Medulla oblongata (tissue), 1 donor: ENCODE measurements at regions not wholly inside any gene's neighbourhood (a gene's known extent, or its start where the extent isn't known, plus 50 kb on each side); places are given as distances from the start of the nearest gene placed in this dataset.

ENCODE experiments used
- DNase-seq: peaks from one replicate; pipeline ENCODE4 v3.0.0-alpha.2; 2015; ENCODE audit errors: extremely low spot score

- DNase-seq: peak; percentile 12
These were observed 250.8 kb upstream of the TGFBR2 start for GRCh38 chr3:30355622-30356021.

- DNase-seq: no peak
These were observed 249.3 kb upstream of the TGFBR2 start for GRCh38 chr3:30356866-30357753.

DNA sequence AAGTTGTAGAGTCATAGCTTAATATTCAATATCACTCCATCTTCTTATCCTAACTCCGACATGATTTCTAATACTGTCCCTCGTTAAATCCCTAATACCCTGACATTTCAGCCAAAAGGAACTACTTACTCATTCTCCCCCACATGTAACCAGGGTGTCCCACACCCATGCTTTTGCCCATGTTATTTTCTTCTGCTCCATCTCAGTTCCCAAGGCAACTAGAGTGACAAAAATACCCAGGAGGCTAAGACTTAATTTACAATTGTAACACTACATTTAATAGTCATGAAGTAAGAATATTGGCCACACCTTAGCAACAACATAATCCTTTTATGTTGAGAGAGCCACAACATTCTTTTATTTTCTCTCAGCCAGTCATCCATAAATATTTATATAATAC lies 248.5 kb upstream of the TGFBR2 start:
- no peak for DNase-seq

DNA sequence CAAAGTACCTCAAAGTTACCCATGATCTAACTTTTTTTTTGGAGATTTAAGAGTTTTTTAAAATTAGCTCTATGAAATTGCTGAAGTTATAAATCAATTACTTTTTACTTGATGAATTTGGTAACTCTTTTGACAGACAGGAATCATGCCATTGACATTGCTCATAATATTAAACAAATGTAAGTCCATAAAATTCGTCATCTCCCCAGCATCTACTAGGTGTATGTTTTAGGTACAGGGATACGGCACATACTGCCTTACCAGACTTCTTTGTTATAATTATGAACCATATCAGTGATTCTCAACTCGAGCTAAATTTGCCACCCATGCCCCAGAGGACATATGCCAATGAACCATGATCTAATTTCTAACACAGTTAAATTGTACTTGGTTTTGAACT lies 247.5 kb upstream of the TGFBR2 start:
- no peak for DNase-seq

- DNase-seq: no peak
These were observed 237.4 kb upstream of the TGFBR2 start for GRCh38 chr3:30368978-30369377.

GRCh38 chr3:30370681-30371271 lies 235.6 kb upstream of the TGFBR2 start:
- DNase-seq: no peak

DNA sequence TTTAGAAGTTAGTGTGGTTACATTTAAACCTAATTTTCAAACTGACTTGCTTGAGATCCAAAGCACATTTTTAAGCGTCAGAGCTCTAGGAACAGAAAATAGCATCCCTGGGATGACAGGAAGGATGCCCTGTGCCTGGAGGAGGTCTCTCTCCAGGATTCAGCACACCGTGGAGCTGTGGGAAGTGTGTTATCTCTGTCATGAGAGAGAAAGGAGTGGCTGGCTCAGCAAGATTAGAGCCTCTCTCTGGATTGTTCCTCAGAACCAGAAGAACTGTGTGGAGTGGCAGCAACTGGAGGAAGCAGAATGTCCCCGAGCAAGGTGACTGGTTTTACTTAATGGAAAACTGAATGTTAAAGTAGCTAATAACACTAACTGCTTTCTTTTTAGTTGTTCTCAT lies 233.6 kb upstream of the TGFBR2 start:
- DNase-seq: no peak

GRCh38 chr3:30384546-30385072 lies 221.8 kb upstream of the TGFBR2 start:
- DNase-seq: no peak

- DNase-seq: no peak
These were observed 213.3 kb upstream of the TGFBR2 start for GRCh38 chr3:30393079-30393478.

- no peak for DNase-seq
These were observed 209.4 kb upstream of the TGFBR2 start for GRCh38 chr3:30397030-30397429.

- DNase-seq: no peak
These were observed 206.8 kb upstream of the TGFBR2 start for GRCh38 chr3:30399394-30400181.

DNA sequence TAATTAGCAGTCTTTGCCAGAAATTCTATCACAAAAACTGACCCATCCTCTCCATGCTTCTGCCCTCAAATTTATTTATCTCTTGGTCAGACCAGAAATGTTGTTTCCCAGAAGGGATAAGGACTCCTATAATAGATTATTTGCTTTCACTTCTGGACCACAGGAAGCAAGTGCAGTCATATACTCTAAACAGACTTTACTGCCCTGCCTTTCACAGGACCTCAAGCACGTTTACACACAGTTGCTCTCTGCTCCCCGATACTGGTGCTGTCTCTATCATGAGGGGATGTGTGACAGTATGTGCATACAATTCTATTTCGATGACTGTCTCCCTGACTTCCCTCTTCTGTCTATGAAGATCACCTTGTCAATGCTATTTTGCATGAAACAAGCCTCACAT lies 205.5 kb upstream of the TGFBR2 start:
- no peak for DNase-seq

- DNase-seq: no peak
These were observed 204.4 kb upstream of the TGFBR2 start for GRCh38 chr3:30401971-30402370.

DNA sequence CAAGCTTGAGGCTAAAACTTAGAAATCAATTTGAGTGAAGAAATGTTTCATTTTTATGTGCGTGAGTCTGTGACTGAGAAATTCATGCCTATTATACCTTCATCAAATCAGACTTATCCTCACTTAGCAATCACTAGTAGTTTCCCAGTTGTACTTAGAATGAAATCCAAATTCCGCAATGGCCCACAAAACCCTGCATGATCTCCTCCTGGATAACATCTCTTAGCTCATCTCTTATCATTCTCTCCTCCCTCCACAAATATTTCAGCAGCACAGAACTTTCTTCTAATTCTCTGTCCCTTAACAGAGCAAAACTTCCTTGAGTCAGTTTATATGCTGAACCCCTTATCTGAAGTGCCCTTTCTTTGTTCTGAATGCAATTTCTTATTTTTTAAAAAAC lies 198.8 kb upstream of the TGFBR2 start:
- DNase-seq: no peak

- no peak for DNase-seq
These were observed 198.3 kb upstream of the TGFBR2 start for GRCh38 chr3:30408105-30408557.

- no peak for DNase-seq
These were observed 188.0 kb upstream of the TGFBR2 start for GRCh38 chr3:30418443-30418842.

DNA sequence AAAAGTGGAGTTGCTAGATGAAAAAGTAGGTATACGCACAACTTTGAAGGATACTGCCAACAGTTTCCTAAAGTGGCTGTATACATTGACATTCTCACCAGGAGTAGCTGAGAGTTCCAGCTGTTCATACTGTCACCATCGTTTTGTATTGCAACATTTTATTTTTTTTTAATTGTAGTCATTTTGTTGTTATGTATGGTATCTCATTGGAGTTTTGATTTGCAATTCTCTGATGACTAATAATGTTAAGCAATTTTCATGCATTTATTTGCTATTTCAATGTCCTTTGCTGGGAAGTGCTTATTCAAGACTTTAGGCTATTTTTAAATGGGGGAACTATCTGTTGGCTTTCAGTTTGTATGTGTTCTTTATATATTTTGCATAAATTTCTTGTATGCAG lies 185.1 kb upstream of the TGFBR2 start:
- DNase-seq: no peak

GRCh38 chr3:30426293-30426993 lies 180.0 kb upstream of the TGFBR2 start:
- DNase-seq: peak; percentile 72

DNA sequence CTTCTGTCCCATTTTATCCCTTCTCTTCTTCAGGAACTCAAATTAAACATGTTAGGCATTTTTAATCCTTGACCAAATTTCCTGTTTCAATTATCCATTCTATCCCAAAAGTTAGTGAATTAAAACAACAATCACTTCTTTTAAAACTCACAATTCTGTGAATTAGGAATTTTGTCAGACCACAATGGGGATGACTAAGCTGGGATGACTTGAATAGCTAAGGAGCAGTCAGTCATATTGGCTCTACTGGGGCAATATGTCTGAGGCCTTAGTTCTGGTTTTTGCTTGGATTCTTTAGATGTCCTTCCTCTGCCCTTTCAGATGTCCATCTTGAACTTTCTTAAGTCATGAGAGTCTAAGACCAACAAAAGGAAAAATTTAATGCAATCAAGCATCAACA lies 178.2 kb upstream of the TGFBR2 start:
- no peak for DNase-seq

DNA sequence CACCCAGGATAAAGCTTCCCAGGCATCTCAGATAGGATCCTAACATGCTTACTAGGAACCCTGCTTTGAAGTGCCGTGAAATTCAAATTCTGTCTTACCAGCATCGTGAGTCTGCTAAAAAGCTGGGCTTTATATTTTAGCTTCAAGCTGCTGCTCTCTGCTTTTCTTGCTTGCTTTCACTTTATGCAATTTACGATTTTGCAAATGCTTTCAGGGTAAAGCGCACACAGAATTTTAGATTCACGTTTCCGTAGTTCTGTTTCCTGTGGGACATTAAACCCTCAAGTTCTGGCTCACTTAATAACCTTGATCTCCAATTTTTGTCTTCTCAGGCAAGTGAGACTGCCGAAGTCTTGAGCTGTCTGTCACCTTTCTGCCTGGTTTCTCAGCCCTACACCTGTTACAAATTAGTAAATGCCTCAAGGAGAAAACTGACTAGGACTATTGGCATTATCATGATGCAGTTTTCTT lies 170.5 kb upstream of the TGFBR2 start:
- DNase-seq: no peak

GRCh38 chr3:30437171-30437601 lies 169.2 kb upstream of the TGFBR2 start:
- DNase-seq: peak; percentile 35
